ENCODE measurements at regions not wholly inside any gene's neighbourhood (a gene's known extent, or its start where the extent isn't known, plus 50 kb on each side); places are given as distances from the start of the nearest gene placed in this dataset.

DNA sequence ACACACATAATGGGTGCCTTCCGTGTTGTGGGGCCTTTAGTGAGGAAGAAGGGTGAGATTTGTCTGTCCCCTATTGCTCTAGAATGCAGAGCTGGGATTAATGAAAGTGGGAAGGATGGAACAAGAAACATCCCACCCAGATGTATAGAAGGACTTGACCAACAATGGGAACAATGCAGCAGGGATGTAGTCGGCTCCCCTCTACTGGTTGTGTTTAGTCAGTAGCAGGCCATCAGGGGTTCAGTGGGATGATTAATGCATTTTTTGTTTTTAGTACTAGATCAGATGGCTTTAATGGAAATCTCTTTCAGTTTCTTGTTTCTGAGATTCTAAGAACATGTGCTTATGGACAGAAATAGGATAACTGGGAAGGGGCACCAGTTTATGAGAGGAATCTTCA lies 156.0 kb upstream of the ROPN1 start:
- Histone ChIP-seq H2AFZ (ENCODE audit: low read depth, low read length) (no peak overlapping the region), H3K4me2 (ENCODE audit: insufficient read depth, low read length) (no peak overlapping the region), H4K20me1 (replicated peaks; ENCODE audit: control insufficient read depth, extremely low read depth, insufficient read depth, low read length) (no peaks in the 10 kb centered on the region), H3K79me2 (ENCODE audit: control insufficient read depth, insufficient read depth, low read length) (no peaks in the 10 kb centered on the region), H3K36me3 (ENCODE audit: control insufficient read depth in 2 of 2, extremely low read depth in 1 of 2, insufficient read depth in 2 of 2, low read length in 2 of 2) (no peaks in the 10 kb centered on the region), H3K9me1 (replicated peaks; ENCODE audit: control insufficient read depth, extremely low read depth, insufficient read depth, low read length) (no peaks in the 10 kb centered on the region), H3K9me3 (replicated peaks; ENCODE audit: control insufficient read depth, insufficient read depth, low read length) (no peaks in the 10 kb centered on the region), H3K4me3 (replicated peaks in 1 of 3; ENCODE audit: insufficient read depth in 1 of 3, low read depth in 1 of 3, low read length in 3 of 3) (no peak overlapping the region), H3K4me1 (ENCODE audit: control insufficient read depth, extremely low read depth, insufficient read depth, low read length) (no peaks in the 10 kb centered on the region), H3K9ac (replicated peaks; ENCODE audit: extremely low read depth, insufficient read depth, low read length) (no peak overlapping the region), H3K27ac (ENCODE audit: insufficient read depth, low read depth, low read length) (no peak overlapping the region), H3K27me3 (ENCODE audit: control insufficient read depth in 2 of 2, insufficient read depth in 2 of 2, low read length in 2 of 2) (no peaks in the 10 kb centered on the region)
- CTCF ChIA-PET: no interaction called here
- no TSS peak for BruUV-seq (replicated peaks)
- POLR2A ChIA-PET: no interaction called here
- DNase-seq (ENCODE audit: low read depth, low spot score) (no peak), FAIRE-seq (no peak)
- intact Hi-C loops (cut with micrococcal nuclease) (no loop called here), dilution Hi-C loops (cut with MboI; ENCODE audit: extremely low pct_ligation_motif_present, low sequenced_read_pairs) (no loop called here)
- TF ChIP-seq JUN (IDR thresholded peaks at IDR 0.05; ENCODE audit: borderline replicate concordance, insufficient read depth, insufficient read length, low read depth) (no peak), EZH2 (IDR thresholded peaks at IDR 0.05; ENCODE audit: borderline replicate concordance, low read depth, low read length, severe bottlenecking) (no peak), CTCF (IDR thresholded peaks at IDR 0.05; ENCODE audit: extremely low read depth in 1 of 2, insufficient read depth in 1 of 2, low read depth in 1 of 2, low read length in 2 of 2) (no peak), MAX (IDR thresholded peaks at IDR 0.05; ENCODE audit: insufficient read depth, insufficient read length) (no peak), MYC (IDR thresholded peaks at IDR 0.05; ENCODE audit: low read depth, low read length) (no peak), GATA2 (IDR thresholded peaks at IDR 0.05; ENCODE audit: insufficient read depth, insufficient read length, low read depth, low read length) (no peak), FOS (IDR thresholded peaks at IDR 0.05; ENCODE audit: borderline replicate concordance, insufficient read depth, low read length) (no peak), POLR2AphosphoS5 (IDR thresholded peaks at IDR 0.05; ENCODE audit: insufficient read depth, low read depth, low read length) (no peak), POLR2A (IDR thresholded peaks at IDR 0.05; ENCODE audit: low read depth, low read length) (no peak)
